Breast epithelium (tissue), 3 donors: ENCODE measurements at regions not wholly inside any gene's neighbourhood (a gene's known extent, or its start where the extent isn't known, plus 50 kb on each side); places are given as distances from the start of the nearest gene placed in this dataset.

ENCODE experiments used
- POLR2A ChIP-seq: fragments of 450-650 bp; IDR thresholded peaks from one replicate; pipeline ENCODE4 v1.6.1; 2016; ENCODE audit warnings: antibody characterized with exemption, mild to moderate bottlenecking, moderate library complexity
- TF ChIP-seq, protein P1 (sequence below), 3 donors: fragments of 450-650 bp; IDR thresholded peaks; one replicate each; pipeline ENCODE4 v1.5.1; 2016 to 2017; ENCODE audit warnings: antibody characterized with exemption in 3 of 3, mild to moderate bottlenecking in 3 of 3, moderate library complexity in 3 of 3

DNA sequence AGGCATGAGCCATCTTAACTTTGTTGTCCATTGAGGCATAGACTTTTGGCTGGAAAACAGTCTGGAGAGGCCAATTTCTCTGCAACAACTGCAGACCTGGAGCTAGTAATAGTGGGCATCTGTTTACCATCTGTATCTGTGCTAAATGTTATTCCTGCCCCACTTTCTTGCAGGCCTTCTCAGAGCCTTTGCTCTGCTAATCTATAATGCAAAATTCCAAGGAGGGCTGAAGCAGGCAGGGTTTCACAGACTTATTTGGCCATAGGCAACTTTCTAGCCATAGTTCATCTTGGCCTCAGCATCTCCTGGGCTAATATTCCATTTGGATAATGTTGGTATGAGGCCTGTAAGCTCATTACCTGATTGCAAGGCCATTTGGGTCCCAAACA is 124.5 kb upstream of the CSF3R start:
- TF ChIP-seq, protein P1, sequence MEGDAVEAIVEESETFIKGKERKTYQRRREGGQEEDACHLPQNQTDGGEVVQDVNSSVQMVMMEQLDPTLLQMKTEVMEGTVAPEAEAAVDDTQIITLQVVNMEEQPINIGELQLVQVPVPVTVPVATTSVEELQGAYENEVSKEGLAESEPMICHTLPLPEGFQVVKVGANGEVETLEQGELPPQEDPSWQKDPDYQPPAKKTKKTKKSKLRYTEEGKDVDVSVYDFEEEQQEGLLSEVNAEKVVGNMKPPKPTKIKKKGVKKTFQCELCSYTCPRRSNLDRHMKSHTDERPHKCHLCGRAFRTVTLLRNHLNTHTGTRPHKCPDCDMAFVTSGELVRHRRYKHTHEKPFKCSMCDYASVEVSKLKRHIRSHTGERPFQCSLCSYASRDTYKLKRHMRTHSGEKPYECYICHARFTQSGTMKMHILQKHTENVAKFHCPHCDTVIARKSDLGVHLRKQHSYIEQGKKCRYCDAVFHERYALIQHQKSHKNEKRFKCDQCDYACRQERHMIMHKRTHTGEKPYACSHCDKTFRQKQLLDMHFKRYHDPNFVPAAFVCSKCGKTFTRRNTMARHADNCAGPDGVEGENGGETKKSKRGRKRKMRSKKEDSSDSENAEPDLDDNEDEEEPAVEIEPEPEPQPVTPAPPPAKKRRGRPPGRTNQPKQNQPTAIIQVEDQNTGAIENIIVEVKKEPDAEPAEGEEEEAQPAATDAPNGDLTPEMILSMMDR (IDR thresholded peaks at IDR 0.05), result no peak
- no peak for TF ChIP-seq POLR2A
